HEK293T (cell line): ENCODE measurements at regions not wholly inside any gene's neighbourhood (a gene's known extent, or its start where the extent isn't known, plus 50 kb on each side); places are given as distances from the start of the nearest gene placed in this dataset.

Source experiments
- CTCF ChIA-PET: fragments of 350-600 bp; formaldehyde crosslinking; extraction: SDS; loops from one replicate; lab custom pipeline; 2021; ENCODE audit warnings: antibody characterized with exemption, inconsistent platforms; lab: Yijun Ruan, JAX
- POLR2A ChIA-PET: fragments of 350-600 bp; formaldehyde crosslinking; extraction: SDS; loops from one replicate; lab custom pipeline; 2020; ENCODE audit warnings: antibody characterized with exemption, inconsistent platforms; lab: Yijun Ruan, JAX
- DNase-seq: peaks from one replicate; pipeline ENCODE4 v3.0.0; 2012; ENCODE audit warnings: mixed read lengths; ENCODE audit errors: extremely low spot score
- ARNT ChIP-seq: fragments of 450-650 bp; IDR thresholded peaks from 2 replicates; pipeline ENCODE4 v1.6.1; 2017; ENCODE audit warnings: mild to moderate bottlenecking
- BHLHE40 ChIP-seq: fragments of 450-650 bp; IDR thresholded peaks from 2 replicates; pipeline ENCODE4 v1.6.1; 2016; ENCODE audit warnings: mild to moderate bottlenecking, moderate library complexity, borderline replicate concordance
- CTBP1 ChIP-seq: fragments of 450-650 bp; IDR thresholded peaks from 2 replicates; pipeline ENCODE4 v1.6.1; 2016; ENCODE audit warnings: borderline replicate concordance
- ELF4 ChIP-seq: fragments of 450-650 bp; IDR thresholded peaks from 2 replicates; pipeline ENCODE4 v1.6.1; 2017; ENCODE audit warnings: antibody characterized with exemption
- FOXA1 ChIP-seq: fragments of 450-650 bp; IDR thresholded peaks from 2 replicates; pipeline ENCODE4 v1.6.1; 2016; ENCODE audit warnings: mild to moderate bottlenecking
- FOXK2 ChIP-seq: fragments of 450-650 bp; IDR thresholded peaks from 2 replicates; pipeline ENCODE4 v1.6.1; 2016; ENCODE audit warnings: mild to moderate bottlenecking
- FOXM1 ChIP-seq: fragments of 450-650 bp; IDR thresholded peaks from 2 replicates; pipeline ENCODE4 v1.6.1; 2017; ENCODE audit warnings: mild to moderate bottlenecking, borderline replicate concordance
- HDGF ChIP-seq: fragments of 450-650 bp; IDR thresholded peaks from 2 replicates; pipeline ENCODE4 v1.6.1; 2017; ENCODE audit warnings: antibody characterized with exemption, borderline replicate concordance
- L3MBTL2 ChIP-seq: fragments of 450-650 bp; conservative IDR thresholded peaks from 2 replicates; pipeline ENCODE4 v1.6.1; 2016; ENCODE audit warnings: mild to moderate bottlenecking
- LEF1 ChIP-seq: fragments of 450-650 bp; IDR thresholded peaks from 2 replicates; pipeline ENCODE4 v1.6.1; 2017; ENCODE audit warnings: mild to moderate bottlenecking, borderline replicate concordance
- NFRKB ChIP-seq: fragments of 450-650 bp; IDR thresholded peaks from 2 replicates; pipeline ENCODE4 v1.6.1; 2016; ENCODE audit warnings: mild to moderate bottlenecking, moderate library complexity
- PKNOX1 ChIP-seq: fragments of 450-650 bp; IDR thresholded peaks from 2 replicates; pipeline ENCODE4 v1.6.1; 2016
- SP1 ChIP-seq: fragments of 450-650 bp; IDR thresholded peaks from 2 replicates; pipeline ENCODE4 v1.6.1; 2017
- SUZ12 ChIP-seq: fragments of 450-650 bp; IDR thresholded peaks from 2 replicates; pipeline ENCODE4 v1.6.1; 2016; ENCODE audit warnings: mild to moderate bottlenecking
- TARDBP ChIP-seq: fragments of 450-650 bp; IDR thresholded peaks from 2 replicates; pipeline ENCODE4 v1.6.1; 2016
- ZNF384 ChIP-seq: fragments of 450-650 bp; IDR thresholded peaks from 2 replicates; pipeline ENCODE4 v1.6.1; 2016

- DNase-seq: no peak
- ChIA-PET CTCF (no interaction called here), POLR2A (no interaction called here)
- TF ChIP-seq PKNOX1 (no peak), ZNF384 (no peak), ELF4 (no peak), SUZ12 (no peak), CTBP1 (no peak), FOXA1 (no peak), ARNT (no peak), L3MBTL2 (no peak), LEF1 (no peak), SP1 (no peak), FOXM1 (no peak), TARDBP (no peak), BHLHE40 (no peak), FOXK2 (no peak), HDGF (no peak), NFRKB (no peak)
Observed at GRCh38 chr17:56023851-56024250, 129.4 kb upstream of the ANKFN1 start.

GRCh38 chr17:56026915-56027314, 126.4 kb upstream of the ANKFN1 start:
- POLR2A ChIA-PET: no interaction called here
- CTCF ChIA-PET: interaction anchor here (0.6 kb wide), 1 partner anchor 332 kb away, joined by 3 read pairs; no protein-coding TSS in a partner anchor
- TF ChIP-seq SP1: no peak
- no peak for DNase-seq

- TF ChIP-seq ELF4: no peak
- TF ChIP-seq L3MBTL2: no peak
- no peak for TF ChIP-seq PKNOX1
- no peak for TF ChIP-seq ZNF384
- TF ChIP-seq NFRKB: no peak
- TF ChIP-seq HDGF: no peak
- ChIA-PET POLR2A (no interaction called here), CTCF (interaction anchor here (0.5 kb wide), 1 partner anchor 258 kb away, joined by 5 read pairs; no protein-coding TSS in a partner anchor)
- DNase-seq: no peak
Observed at GRCh38 chr17:56028837-56029236, 124.4 kb upstream of the ANKFN1 start.

GRCh38 chr17:56030009-56030624, 123.2 kb upstream of the ANKFN1 start:
- TF ChIP-seq BHLHE40: no peak
- no peak for TF ChIP-seq ZNF384
- no peak for TF ChIP-seq FOXK2
- TF ChIP-seq FOXA1: no peak
- no peak for TF ChIP-seq PKNOX1
- CTCF ChIA-PET: interaction anchor here (0.6 to 0.7 kb wide), 2 partner anchors 35 to 1484 kb away, joined by 3 read pairs; no protein-coding TSS in a partner anchor
- POLR2A ChIA-PET: no interaction called here
- DNase-seq: no peak

GRCh38 chr17:56031636-56032035, 121.6 kb upstream of the ANKFN1 start:
- TF ChIP-seq HDGF: no peak
- no peak for TF ChIP-seq LEF1
- no peak for TF ChIP-seq SUZ12
- TF ChIP-seq TARDBP: no peak
- no peak for TF ChIP-seq BHLHE40
- TF ChIP-seq NFRKB: no peak
- TF ChIP-seq L3MBTL2: no peak
- no peak for TF ChIP-seq FOXK2
- TF ChIP-seq FOXA1: no peak
- TF ChIP-seq ARNT: no peak
- no peak for TF ChIP-seq FOXM1
- no peak for TF ChIP-seq PKNOX1
- TF ChIP-seq SP1: no peak
- TF ChIP-seq CTBP1: no peak
- TF ChIP-seq ELF4: no peak
- TF ChIP-seq ZNF384: no peak
- CTCF ChIA-PET: no interaction called here

GRCh38 chr17:56034197-56034635, 119.1 kb upstream of the ANKFN1 start:
- CTCF ChIA-PET: no interaction called here
- no peak for TF ChIP-seq FOXM1
- no peak for TF ChIP-seq TARDBP
- TF ChIP-seq NFRKB: no peak
- no peak for TF ChIP-seq ARNT
- no peak for TF ChIP-seq HDGF
- TF ChIP-seq FOXA1: no peak
- no peak for TF ChIP-seq L3MBTL2
- TF ChIP-seq CTBP1: no peak
- TF ChIP-seq SUZ12: no peak
- DNase-seq: no peak
- POLR2A ChIA-PET: no interaction called here

More at GRCh38 chr17:56031636-56032035, 121.6 kb upstream of the ANKFN1 start:
- DNase-seq: no peak
- POLR2A ChIA-PET: no interaction called here
